ENCODE measurements at regions not wholly inside any gene's neighbourhood (a gene's known extent, or its start where the extent isn't known, plus 50 kb on each side); places are given as distances from the start of the nearest gene placed in this dataset.

- DNase-seq (ENCODE audit: low read depth) = no peak
- no peak overlapping the region for H3K4me3 ChIP-seq (ENCODE audit: control insufficient read depth, low read depth, low read length)
- no peak for TF ChIP-seq CTCF (IDR thresholded peaks at IDR 0.05; ENCODE audit: control insufficient read depth, insufficient read depth, low read depth, low read length, missing control alignments)
Measured at GRCh38 chr3:81378552-81379293, 382.7 kb downstream of the GBE1 start.

GRCh38 chr3:81375921-81376320 is 385.5 kb downstream of the GBE1 start:
- TF ChIP-seq CTCF (IDR thresholded peaks at IDR 0.05; ENCODE audit: control insufficient read depth, insufficient read depth, low read depth, low read length, missing control alignments) = no peak
- H3K4me3 ChIP-seq (ENCODE audit: control insufficient read depth, low read depth, low read length) = no peak overlapping the region
- DNase-seq (ENCODE audit: low read depth) = no peak

- no peak for DNase-seq (ENCODE audit: low read depth)
- H3K4me3 ChIP-seq (ENCODE audit: control insufficient read depth, low read depth, low read length) = no peak overlapping the region
- no peak for TF ChIP-seq CTCF (IDR thresholded peaks at IDR 0.05; ENCODE audit: control insufficient read depth, insufficient read depth, low read depth, low read length, missing control alignments)
Measured at GRCh38 chr3:81364411-81364810, 397.0 kb downstream of the GBE1 start.

GRCh38 chr3:81363816-81364215 is 397.6 kb downstream of the GBE1 start:
- no peak for DNase-seq (ENCODE audit: low read depth)
- no peak overlapping the region for H3K4me3 ChIP-seq (ENCODE audit: control insufficient read depth, low read depth, low read length)
- no peak for TF ChIP-seq CTCF (IDR thresholded peaks at IDR 0.05; ENCODE audit: control insufficient read depth, insufficient read depth, low read depth, low read length, missing control alignments)

- no peak overlapping the region for H3K4me3 ChIP-seq (ENCODE audit: control insufficient read depth, low read depth, low read length)
- no peak for TF ChIP-seq CTCF (IDR thresholded peaks at IDR 0.05; ENCODE audit: control insufficient read depth, insufficient read depth, low read depth, low read length, missing control alignments)
- DNase-seq (ENCODE audit: low read depth) = no peak
Measured at GRCh38 chr3:81354119-81354518, 407.3 kb downstream of the GBE1 start.

GRCh38 chr3:81352867-81353266 is 408.6 kb downstream of the GBE1 start:
- no peak overlapping the region for H3K4me3 ChIP-seq (ENCODE audit: control insufficient read depth, low read depth, low read length)
- DNase-seq (ENCODE audit: low read depth) = no peak
- no peak for TF ChIP-seq CTCF (IDR thresholded peaks at IDR 0.05; ENCODE audit: control insufficient read depth, insufficient read depth, low read depth, low read length, missing control alignments)
